H1 (cell line): ENCODE measurements at regions not wholly inside any gene's neighbourhood (a gene's known extent, or its start where the extent isn't known, plus 50 kb on each side); places are given as distances from the start of the nearest gene placed in this dataset.

Experiments used
- CHD2 ChIP-seq: IDR thresholded peaks from 2 replicates; pipeline ENCODE4 v1.6.1; 2012; ENCODE audit warnings: low read length, improper control_type of control experiment
- CHD7 ChIP-seq: fragments of 300-600 bp; sonication (generic); IDR thresholded peaks from 2 replicates; pipeline ENCODE4 v1.7.1; 2012; ENCODE audit warnings: low read length, moderate library complexity, mild to moderate bottlenecking, inconsistent platforms; ENCODE audit not compliant: insufficient replicate concordance
- CTCF ChIP-seq, 3 experiments: IDR thresholded peaks; 1 replicate in 2 of 3; 2 replicates in 1 of 3; pipeline versions ENCODE4 v1.5.1 to v1.6.1; 2011; ENCODE audit warnings: low read length in 3 of 3, mild to moderate bottlenecking in 3 of 3, inconsistent platforms in 2 of 3, low read depth in 1 of 3, moderate library complexity in 1 of 3; ENCODE audit not compliant: insufficient read depth in 1 of 3; ENCODE audit errors: control extremely low read depth in 1 of 3
- GTF2F1 ChIP-seq: IDR thresholded peaks from 2 replicates; pipeline ENCODE4 v1.6.1; 2012; ENCODE audit warnings: low read depth, low read length, improper control_type of control experiment, borderline replicate concordance
- POLR2AphosphoS5 ChIP-seq: IDR thresholded peaks from 2 replicates; pipeline ENCODE4 v1.6.1; 2011; ENCODE audit warnings: low read depth, low read length
- POU5F1 ChIP-seq: IDR thresholded peaks from 2 replicates; pipeline ENCODE4 v1.6.1; 2011; ENCODE audit warnings: low read depth, mild to moderate bottlenecking, low read length, moderate library complexity
- ZNF274 ChIP-seq: IDR thresholded peaks from 2 replicates; pipeline ENCODE4 v1.7.0; 2012; ENCODE audit warnings: low read length, borderline replicate concordance; ENCODE audit errors: extremely low read depth

DNA sequence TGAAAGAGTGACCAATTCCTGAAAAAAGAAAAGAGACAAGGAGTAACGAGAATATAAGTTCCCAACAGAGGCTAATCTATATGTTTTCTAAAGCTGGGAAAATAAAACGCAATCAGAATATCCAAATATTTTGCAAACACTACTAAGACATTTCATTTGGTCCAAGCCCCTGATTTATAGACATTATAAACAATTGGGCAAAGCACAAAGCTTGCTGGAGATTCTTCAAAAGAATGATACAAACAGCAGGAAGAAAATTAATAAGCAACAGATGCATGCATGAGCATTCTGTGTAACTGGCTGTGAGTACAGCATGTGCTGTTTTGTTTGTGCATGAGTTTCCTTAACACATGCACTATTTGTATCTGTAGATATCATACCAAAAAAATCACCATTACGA lies 552.9 kb downstream of the LTN1 start (continued):
- no peak for TF ChIP-seq CHD7
- TF ChIP-seq ZNF274, result no peak
- TF ChIP-seq CHD2, result no peak
- no peak for TF ChIP-seq POU5F1
- no peak for TF ChIP-seq GTF2F1
- no peak for TF ChIP-seq POLR2AphosphoS5
- TF ChIP-seq CTCF (IDR thresholded peaks at IDR 0.05; ENCODE audit: control extremely low read depth in 1 of 3, insufficient read depth in 1 of 3, low read depth in 1 of 3, low read length in 3 of 3), result no peak
